ENCODE measurements at regions not wholly inside any gene's neighbourhood (a gene's known extent, or its start where the extent isn't known, plus 50 kb on each side); places are given as distances from the start of the nearest gene placed in this dataset.

DNA sequence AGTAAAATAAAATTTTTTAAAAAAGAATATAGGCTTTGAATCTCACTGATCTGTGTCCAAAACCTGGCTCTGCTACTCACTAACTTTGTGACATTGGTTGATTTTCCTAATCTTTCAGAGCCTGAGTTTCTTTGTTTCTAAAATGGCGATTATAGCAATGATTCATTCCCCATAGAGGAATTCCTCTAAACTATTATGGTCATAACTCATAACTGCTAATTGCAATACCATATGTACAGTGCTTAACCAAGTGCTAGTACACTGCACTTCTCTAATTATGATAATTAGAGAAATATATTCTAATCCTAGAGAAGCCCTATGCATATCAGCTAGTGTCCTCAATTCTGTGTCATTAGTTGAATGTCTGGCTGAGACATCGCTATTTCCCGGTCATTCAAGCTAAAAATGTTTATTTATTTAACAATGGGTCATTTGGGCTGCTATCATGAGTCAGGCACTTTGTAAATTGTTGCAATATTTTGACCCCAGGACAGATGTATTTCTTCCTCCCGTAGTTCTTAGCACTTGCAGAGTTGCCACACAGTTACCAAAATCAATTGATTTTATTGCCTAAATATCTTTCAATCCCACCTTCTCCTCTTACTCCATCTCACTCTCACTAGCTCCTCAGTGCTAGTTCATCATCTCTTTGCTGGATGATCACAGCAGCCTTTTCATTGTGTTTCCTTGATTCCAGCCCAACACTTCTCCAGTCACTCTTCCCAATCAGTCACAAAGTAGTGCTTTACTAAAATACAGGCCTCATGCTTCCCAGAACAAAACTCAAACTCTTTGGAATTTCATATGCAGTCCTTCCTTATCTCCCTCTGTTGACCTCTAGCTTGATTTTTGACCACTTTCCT lies 200.9 kb upstream of the PAPPA start:
- TF ChIP-seq, protein P1, sequence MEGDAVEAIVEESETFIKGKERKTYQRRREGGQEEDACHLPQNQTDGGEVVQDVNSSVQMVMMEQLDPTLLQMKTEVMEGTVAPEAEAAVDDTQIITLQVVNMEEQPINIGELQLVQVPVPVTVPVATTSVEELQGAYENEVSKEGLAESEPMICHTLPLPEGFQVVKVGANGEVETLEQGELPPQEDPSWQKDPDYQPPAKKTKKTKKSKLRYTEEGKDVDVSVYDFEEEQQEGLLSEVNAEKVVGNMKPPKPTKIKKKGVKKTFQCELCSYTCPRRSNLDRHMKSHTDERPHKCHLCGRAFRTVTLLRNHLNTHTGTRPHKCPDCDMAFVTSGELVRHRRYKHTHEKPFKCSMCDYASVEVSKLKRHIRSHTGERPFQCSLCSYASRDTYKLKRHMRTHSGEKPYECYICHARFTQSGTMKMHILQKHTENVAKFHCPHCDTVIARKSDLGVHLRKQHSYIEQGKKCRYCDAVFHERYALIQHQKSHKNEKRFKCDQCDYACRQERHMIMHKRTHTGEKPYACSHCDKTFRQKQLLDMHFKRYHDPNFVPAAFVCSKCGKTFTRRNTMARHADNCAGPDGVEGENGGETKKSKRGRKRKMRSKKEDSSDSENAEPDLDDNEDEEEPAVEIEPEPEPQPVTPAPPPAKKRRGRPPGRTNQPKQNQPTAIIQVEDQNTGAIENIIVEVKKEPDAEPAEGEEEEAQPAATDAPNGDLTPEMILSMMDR (IDR thresholded peaks at IDR 0.05): no peak
- TF ChIP-seq POLR2A (IDR thresholded peaks at IDR 0.05): no peak
